TTC549 (cell line): ENCODE measurements at regions not wholly inside any gene's neighbourhood (a gene's known extent, or its start where the extent isn't known, plus 50 kb on each side); places are given as distances from the start of the nearest gene placed in this dataset.
"Not testable (repeated sequence)": the region's sequence is repeated elsewhere in the genome, so short reads cannot be mapped to it uniquely, and the experiment has no call there.

Experiments
- FAIRE-seq: peaks from 2 replicates; lab custom pipeline; 2012; peaks lifted over from hg19 to GRCh38; lab: Jason Lieb, UNC

GRCh38 chr7:126177782-126178181 is 1075.0 kb downstream of the GRM8 start:
- no peak for FAIRE-seq

- FAIRE-seq, result no peak
These were observed 1086.1 kb downstream of the GRM8 start for GRCh38 chr7:126166645-126167044.

- no peak for FAIRE-seq
These were observed 1089.1 kb downstream of the GRM8 start for GRCh38 chr7:126163647-126164046.

GRCh38 chr7:126157391-126157790 is 1095.3 kb downstream of the GRM8 start:
- no peak for FAIRE-seq

GRCh38 chr7:126150278-126150958 is 1102.3 kb downstream of the GRM8 start:
- no peak for FAIRE-seq

GRCh38 chr7:126140858-126141466 is 1111.8 kb downstream of the GRM8 start:
- no peak for FAIRE-seq

GRCh38 chr7:126119981-126120380 is 1132.8 kb downstream of the GRM8 start:
- FAIRE-seq, result no peak

- FAIRE-seq, result no peak
These were observed 1149.2 kb downstream of the GRM8 start for GRCh38 chr7:126103582-126103981.

- no peak for FAIRE-seq
These were observed 1153.4 kb upstream of the POT1 start for GRCh38 chr7:126083014-126083413.

GRCh38 chr7:126079581-126079980 is 1150.0 kb upstream of the POT1 start:
- FAIRE-seq, result no peak

GRCh38 chr7:126079151-126079550 is 1149.5 kb upstream of the POT1 start:
- FAIRE-seq, result no peak

- FAIRE-seq, result no peak
These were observed 1136.1 kb upstream of the POT1 start for GRCh38 chr7:126065766-126066165.

GRCh38 chr7:126057979-126058378 is 1128.4 kb upstream of the POT1 start:
- no peak for FAIRE-seq

- not testable (repeated sequence) for FAIRE-seq
These were observed 1127.0 kb upstream of the POT1 start for GRCh38 chr7:126056613-126057012.

GRCh38 chr7:126052229-126052628 is 1122.6 kb upstream of the POT1 start:
- no peak for FAIRE-seq

GRCh38 chr7:126044662-126045061 is 1115.0 kb upstream of the POT1 start:
- FAIRE-seq, result no peak

- FAIRE-seq, result no peak
These were observed 1111.8 kb upstream of the POT1 start for GRCh38 chr7:126041472-126041871.

- FAIRE-seq, result no peak
These were observed 1110.8 kb upstream of the POT1 start for GRCh38 chr7:126040114-126041045.

GRCh38 chr7:126026421-126027088 is 1096.9 kb upstream of the POT1 start:
- FAIRE-seq, result no peak

GRCh38 chr7:126022452-126022851 is 1092.8 kb upstream of the POT1 start:
- no peak for FAIRE-seq

GRCh38 chr7:126016722-126017121 is 1087.1 kb upstream of the POT1 start:
- FAIRE-seq, result no peak

- no peak for FAIRE-seq
These were observed 1075.4 kb upstream of the POT1 start for GRCh38 chr7:126005064-126005463.

GRCh38 chr7:126001349-126001748 is 1071.7 kb upstream of the POT1 start:
- no peak for FAIRE-seq
